CD4-positive, alpha-beta T cell treated with Interleukin-6 at 100 ng/mL for 8 hours (primary cell): ENCODE measurements at regions not wholly inside any gene's neighbourhood (a gene's known extent, or its start where the extent isn't known, plus 50 kb on each side); places are given as distances from the start of the nearest gene placed in this dataset.
"Not testable (repeated sequence)": the region's sequence is repeated elsewhere in the genome, so short reads cannot be mapped to it uniquely, and the experiment has no call there.

ENCODE experiments used
- DNase-seq: peaks from one replicate; pipeline ENCODE4 v3.0.0-alpha.2; 2020; ENCODE audit warnings: mixed read lengths, low spot score

DNA sequence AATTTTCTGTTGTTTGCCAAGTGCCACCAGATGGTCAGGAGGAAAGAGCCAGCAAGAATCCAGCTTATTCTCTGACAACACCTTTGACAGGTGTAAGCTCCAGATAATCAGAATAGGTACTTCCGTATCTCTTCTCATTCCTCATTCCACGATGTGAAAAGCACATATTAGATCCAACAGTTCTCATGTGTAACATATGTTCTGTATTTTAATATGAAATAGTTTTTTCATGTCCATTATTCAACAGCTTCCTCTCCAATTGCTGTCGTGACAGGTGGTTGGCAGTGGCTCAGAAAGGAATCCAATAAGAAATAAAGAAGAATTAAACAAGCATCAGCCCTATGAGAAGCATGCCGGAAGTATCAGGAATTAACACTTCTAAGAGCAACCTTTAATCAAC, 1624.7 kb downstream of the MRPL39 start:
- DNase-seq = no peak

DNA sequence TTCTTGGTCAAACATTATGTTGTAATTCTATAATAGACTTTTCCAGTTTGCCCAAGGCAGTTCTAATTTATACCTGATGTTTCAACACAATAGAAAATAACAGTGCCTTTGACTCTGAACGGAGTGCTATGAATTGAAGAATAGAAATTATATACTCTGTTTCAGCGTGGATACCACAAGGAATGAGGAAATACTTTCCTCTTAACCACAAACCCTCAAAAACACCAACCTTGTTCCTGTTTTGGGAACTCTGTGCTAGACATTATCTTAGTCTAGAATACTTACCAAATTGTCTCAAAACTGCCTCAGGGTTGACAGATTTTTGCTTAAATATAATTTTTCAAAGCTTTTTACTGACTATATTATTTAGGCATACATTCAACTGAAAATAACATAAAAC, 1629.3 kb downstream of the MRPL39 start:
- DNase-seq = no peak

DNA sequence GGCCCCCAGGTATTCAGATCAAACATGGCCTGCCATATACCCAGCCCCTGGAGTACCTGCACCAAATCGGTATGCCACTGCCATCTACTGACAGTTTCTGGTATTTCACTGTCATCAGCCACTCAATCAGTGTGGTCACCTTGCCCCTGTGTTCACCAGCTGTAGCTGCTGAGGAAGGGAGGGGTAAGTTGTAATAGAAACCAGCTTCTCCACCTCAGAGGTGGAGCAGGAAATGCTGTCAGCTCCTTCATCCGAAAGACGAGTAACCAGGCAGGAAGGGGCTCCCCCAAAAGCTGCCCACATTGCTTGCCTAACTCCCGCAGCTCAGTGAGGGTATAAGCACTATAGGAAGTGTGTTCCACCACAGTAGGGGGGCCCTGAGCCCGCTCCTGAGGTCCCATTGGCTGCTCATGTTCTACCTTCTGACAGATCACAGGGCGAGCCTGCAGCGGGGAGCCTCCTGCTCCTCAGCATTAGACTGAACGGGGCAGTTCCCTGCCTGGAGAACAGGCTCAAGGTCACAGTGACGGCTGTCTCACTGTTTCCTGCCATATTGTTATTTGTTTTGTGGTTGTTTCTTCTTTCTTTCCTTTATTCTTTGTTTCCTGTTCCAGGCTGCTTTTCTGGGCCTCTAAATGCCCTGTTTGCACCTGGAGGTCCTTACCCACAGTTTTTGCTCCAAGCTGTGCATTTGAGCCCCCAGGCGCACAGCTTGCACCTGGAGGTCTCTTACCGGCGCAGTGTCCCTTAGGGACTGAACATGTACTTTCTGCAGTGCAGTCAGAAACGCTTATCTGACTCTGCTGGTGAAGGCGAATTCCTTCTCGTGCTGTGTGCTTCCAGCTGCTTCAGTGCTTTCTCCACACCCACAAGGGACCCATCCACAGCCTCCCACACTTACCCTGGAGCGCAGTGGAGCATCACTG, 1638.3 kb downstream of the MRPL39 start:
- peak; percentile 78 for DNase-seq

DNA sequence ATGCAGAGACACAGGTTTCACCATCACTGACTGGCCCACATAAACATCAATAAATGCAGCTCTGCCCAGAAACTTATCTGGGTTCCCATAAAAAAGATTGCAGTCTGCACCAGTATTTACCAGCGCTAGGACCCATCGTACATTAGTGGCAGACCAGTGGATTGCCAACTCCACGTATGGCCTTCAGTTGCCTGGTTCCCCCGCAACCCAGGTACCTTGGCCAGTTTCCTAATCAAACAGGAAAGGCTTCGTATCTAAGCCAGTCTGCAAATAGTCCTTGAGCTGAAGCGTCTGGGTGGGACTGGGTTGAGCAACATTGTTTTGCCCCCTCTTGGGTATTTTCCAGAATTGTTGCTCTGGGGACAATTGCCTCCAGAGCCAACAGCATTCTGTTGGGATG, 1639.3 kb downstream of the MRPL39 start:
- DNase-seq = no peak

DNA sequence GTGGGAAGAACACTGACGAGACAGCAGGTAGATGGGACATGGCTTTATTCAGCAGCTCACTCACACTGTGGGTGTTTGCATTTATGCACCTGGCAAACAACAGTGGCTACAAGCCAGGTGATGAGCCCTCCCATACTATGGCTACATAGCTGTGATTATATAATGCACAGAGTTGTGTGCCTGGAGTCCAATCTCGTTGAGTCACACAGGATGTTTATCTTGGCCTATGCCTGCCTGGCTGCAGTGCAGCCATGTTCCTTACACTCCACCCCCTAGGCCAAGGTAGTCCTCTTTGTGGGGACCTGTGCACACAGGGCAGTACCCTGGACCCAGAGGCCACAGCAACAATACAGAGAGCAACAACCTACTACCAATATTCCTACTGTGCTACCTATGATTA, 1643.8 kb downstream of the MRPL39 start:
- DNase-seq = no peak

DNA sequence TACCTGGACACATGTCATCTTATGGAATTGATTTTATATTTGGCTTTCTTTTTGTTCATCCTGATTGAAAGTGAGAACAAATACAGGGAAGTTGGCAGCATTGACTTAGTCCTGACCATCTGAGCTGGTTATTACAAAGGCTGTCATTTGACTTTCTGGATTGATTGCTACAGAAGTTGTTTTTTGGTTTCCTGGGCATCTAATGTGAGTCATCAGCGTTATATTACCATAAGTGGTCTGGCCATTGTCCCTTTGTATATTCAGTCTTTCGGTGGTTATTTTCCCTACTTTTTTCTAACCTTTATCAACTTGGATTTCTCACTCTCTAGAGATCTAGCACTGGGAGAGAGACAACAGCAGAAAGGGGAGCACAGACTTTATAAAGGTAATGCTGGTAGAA, 1646.5 kb downstream of the MRPL39 start:
- no peak for DNase-seq

DNA sequence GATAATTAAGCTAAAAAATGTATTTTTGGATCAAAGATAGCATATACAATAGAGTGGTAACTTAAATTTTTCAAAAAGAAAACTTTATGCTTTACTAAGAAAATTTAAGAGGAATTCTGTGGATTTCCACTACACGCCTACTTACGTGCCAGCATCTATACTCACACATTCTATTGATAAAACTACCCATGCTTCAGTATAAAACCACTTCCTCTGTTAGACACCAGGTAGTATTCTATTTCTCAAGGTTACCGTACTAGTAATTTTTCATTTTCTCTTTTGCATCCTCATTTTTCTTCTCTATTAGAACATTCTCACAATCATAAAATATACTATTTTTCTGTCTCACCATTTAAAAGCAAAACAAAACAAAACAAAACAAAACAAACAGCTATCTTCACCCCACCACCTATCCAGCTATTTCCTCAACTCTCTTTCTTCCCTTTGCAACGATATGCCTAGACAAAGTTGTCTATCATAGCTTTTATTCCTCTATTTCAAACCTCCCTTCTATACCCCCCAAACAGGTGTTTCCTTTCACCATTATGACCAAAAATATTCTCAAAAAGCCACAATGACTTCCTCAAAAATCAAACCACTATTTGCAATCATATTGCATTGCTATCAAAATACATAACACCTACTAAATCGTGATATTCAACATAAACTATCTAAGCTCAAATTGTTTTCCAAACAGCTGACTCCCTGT, 1652.0 kb downstream of the MRPL39 start:
- no peak for DNase-seq

DNA sequence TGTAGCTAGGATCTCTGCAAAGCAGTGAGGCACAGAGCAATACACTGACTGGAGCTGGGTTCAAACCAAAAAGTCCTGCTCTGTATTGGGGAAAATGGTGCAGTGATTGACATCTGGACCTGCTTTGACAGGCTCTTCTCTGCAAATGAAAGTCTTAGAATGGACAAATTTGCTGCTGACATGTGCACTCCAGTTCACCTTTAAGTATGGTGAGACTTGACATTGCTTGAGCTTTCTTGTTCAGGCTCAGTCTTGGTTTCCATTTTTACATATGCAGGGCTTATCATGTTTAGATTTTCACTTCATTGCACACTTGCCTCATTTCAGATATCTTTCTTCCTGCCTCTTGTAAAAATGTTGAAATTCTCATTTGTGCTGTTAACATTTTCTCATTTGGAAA, 1655.0 kb downstream of the MRPL39 start:
- DNase-seq = no peak

DNA sequence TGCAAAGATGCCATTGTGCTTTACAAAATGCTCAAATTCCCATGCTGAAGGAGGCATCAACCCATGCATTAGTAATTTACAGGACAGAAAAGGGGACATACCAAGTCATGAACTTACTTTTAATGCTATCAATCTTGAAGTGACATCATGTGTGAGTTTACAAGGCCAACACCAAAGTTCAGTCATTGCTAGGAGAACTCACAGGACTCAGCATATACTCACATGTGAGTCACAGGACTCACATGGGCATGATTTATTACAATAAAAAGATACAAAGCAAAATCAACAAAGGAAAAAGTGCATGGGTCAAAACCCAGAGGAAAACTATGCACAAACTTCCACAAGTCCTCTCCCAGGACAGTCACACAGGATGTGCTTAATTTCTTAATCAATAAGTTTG, 1656.0 kb downstream of the MRPL39 start:
- no peak for DNase-seq

DNA sequence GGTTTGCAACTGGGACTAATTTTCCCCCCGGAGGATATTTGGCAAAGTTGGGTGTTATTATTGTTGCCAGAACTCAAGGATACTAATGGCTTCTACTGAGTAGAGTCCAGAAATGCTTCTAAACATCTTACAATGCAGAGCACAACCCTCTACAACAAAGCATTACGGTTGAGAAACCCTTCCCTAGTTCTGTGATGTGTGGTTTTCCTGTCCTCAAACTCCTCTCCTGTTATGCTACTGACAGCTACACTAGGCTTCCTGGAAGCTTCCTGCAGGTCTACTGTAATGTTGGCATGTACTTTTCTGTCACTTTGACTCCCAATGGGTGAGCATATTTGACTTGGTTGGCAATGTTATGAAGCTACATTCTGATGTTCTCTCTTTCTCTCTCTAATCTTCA, 1656.9 kb downstream of the MRPL39 start:
- DNase-seq = no peak

DNA sequence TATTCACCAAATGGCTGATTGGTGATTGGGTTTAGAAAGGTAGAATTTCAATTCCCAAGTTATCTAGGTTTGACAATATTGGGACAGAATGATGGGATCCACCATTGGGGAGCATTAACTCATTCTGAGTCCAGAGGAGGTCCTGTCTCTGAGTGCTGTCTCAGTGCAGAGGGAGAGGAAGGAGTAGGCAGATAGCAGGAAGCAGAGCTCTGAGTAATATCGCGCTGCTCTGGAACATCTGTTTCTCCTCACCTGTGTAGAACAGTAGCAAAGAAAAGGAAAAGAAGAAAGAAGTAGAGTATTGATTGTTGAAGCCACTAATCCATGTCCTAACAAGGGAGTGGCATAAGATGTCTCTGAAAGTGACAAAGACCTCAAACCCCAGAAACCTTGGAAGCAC, 1657.8 kb downstream of the MRPL39 start:
- DNase-seq = no peak

DNA sequence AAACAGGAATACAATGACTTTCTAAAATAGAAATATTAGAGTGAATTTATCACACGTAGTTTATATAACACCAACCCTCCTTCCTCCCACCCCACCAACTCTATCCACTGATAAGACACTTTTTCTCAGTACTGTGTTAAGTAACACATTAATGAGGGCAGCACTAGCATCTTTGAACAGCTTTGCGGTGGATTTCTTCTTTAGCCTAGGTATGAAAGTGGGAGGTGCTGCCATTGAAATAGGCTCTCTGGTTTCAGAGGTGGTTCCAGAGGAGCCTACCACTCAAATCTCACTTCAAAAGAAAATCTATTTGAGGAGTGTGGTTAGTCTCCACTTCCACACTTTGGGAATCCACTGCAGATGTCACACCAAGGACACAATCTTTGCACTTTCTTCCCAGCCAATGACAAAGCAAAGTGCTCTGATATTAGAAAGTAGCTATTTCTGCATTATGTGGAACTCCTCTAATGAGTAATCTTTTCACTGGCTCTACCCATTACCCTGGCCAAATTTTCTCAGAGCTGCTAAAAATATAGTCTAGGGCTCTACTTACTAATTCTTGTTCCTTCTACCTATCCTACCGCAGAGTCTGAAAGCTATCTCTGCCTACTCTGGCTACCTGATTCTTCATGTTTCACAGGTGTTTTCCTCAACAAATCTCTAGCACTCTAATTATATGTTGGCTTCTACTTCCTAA, 1667.8 kb downstream of the MRPL39 start:
- DNase-seq = no peak

DNA sequence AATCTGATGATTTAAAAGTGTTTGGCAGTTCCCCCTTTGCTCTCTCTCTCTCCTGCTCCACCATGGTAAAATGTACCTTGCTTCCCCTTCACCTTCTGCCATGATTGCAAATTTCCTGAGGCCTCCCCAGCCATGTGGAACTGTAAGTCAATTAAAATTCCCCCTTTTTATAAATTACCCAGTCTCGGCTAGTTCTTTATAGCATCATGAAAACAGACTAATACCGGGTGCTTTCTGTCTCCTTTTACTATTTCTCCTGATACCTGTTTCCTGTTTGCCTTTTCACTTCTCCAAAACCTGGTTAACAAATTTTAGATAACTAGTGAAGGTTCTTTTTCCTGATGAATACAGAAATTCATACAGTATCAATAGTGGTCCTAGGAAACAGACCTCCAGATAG, 1670.3 kb downstream of the MRPL39 start:
- DNase-seq = no peak

DNA sequence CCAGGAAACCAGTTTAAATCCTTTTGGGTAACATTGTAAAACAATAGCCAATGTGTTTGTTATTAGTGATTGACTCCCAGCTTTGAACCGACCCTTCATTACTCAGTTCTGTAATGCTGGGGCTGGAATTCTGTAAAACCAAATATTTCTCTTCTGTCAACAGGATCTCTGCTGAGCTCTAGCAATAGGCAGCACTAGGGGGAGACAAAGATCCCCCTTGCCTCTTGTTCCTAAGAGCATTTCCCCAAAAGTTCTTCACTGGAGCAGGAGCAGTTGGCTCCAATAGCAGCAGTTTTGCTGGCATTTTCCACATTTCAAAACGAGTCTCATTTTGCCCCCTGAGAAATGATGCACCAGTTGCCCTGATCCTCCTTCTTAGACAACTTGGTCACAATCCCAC, 1671.1 kb downstream of the MRPL39 start:
- DNase-seq = no peak

DNA sequence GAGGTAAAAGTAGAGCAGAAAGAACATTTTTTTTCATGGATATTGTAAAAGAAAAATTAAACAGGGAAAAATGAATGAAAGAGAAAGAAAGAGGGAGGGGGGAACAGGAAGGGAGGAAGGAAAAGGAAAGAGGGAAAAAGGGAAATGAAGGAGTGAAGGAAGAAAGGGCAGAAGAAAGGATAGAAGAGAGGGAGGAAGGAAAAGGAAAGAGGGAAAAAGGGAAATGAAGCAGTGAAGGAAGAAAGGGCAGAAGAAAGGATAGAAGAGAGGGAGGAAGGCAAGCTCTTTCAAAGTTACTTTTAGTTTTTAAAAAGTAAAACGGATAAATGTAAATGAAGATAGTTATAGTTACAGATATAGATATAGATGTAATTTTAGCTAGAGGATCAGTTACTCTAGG, 1676.7 kb downstream of the MRPL39 start:
- no peak for DNase-seq

DNA sequence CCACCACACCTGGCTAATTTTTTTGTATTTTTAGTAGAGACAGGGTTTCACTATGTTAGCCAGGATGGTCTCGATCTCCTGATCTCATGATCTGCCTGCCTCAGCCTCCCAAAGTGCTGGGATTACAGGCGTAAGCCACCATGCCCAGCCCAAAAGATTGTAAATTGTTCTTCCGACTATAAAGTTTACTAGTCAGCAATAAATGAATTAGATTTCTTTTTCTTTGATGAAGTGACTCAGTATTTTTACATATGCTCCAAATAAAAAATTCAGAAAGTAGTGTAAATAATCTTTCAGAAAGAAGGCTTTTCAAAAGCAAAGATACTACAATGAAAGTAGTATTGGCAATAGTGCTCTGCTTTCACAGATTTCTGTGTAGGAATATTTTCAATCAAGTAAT, 1680.9 kb downstream of the MRPL39 start:
- not testable (repeated sequence) for DNase-seq

DNA sequence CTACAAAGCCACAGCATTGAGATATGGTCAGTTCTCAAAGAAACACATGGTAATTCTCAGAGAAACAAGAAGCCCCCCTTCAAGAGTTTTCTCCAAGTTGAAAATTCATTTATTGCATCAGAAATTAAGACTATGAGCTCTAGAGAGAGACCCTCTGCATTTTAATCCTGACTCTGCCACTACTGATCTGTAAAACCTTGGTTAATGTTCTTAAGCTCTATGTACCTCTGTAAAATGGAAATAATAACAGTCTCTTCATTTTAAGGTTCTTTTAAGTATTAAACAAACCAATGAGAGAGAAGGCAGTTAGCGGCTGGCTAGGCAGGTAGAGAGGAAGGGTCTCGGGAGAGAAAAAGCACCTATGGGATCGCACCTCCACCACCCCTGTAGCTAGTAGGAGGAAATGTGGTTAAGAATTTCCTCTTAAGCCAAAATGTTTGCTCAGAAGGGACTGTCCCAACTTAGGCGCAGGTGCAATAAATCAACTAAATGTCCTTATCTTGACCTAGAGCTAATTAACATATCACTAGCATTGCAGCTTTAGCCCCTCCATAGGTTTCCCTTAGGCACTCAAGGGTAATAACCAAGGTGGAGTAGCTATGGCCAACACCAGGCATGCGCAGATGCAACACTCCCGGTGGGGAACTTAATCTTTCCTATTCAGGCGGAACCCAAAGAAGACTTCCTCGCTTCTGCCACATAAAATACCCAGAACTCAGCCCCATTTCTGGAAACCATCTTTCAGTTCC, 1685.4 kb downstream of the MRPL39 start:
- no peak for DNase-seq

DNA sequence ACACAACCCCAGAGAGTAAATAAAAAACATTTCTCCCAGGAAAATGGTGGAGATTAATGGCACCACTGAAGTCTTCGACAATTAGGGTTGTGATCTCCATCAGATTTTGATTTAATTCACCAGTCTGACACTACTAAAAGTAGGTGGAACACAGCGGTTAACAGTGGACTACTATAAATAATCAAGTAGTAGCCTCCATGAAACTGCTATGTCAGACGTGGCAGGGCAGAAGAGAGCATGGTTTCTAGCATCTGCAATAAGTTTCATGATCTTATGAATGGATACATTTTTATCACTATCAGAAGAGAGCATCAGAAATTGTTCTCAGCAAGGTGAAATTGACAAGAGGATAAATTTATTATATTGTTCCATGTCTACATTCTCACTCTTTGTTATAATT, 1706.6 kb downstream of the MRPL39 start:
- no peak for DNase-seq

DNA sequence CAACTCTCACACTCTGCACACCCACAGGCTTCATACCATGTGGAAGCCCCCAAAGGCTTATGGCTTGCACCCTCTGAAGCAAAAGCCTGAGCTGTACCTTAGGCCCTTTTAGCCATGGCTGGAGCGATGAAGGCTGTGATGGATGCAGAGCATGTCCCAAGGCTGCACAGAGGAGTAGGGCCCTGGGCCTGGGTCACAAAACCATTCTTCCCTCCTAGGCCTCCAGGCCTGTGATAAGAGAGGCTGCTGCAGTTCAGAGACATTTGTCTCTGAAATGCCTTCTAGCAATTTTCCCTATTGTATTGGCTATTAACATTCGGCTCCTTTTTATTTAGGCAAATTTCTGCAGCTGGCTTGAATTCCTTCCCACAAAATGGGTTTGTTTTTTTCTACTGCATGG, 1707.7 kb downstream of the MRPL39 start:
- no peak for DNase-seq

DNA sequence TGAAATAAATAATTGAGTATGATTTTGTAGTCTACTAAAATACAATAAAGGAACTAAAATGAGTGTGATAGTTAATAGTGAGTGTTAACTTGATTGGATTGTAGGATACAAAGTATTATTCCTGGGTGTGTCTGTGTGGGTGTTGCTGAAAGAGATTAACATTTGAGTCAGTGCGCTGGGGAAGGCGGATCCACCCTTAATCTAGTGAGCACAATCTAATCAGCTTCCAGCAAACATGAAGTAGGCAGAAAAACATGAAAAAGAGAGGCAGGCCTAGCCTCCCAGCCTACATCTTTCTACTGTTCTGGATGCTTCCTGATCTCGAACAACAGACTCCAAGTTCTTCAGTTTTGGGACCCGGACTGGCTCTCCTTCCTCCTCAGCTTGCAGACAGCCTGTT, 1716.6 kb downstream of the MRPL39 start:
- DNase-seq = no peak

DNA sequence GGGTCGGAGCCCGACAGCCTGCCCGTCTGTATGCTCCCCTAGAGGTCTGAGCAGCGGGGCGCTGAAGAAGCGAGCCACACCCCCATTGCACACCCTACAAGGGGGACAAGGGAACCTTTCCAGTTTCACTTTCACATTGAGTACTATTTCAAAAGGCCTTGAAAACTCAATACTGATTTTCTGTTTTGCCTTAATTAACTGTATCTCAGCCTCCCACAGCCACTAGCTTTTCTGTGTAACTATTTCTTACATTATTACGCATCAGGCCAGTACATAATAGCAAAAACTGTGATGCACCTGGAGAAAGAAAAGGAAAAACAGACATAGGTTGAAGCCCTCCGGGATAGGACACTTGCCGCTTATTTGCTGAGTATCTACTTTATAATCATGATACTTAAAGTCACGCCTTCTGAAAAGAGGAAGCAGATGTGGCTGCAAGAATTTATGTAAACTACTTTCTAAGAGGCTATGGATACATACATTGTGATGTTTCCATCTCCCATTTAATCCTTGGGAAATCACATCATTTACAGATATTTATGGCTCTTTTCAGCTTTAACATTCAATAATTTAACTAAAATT, 1719.5 kb downstream of the MRPL39 start:
- DNase-seq = peak; percentile 26
